ENCODE measurements at regions not wholly inside any gene's neighbourhood (a gene's known extent, or its start where the extent isn't known, plus 50 kb on each side); places are given as distances from the start of the nearest gene placed in this dataset.

DNA sequence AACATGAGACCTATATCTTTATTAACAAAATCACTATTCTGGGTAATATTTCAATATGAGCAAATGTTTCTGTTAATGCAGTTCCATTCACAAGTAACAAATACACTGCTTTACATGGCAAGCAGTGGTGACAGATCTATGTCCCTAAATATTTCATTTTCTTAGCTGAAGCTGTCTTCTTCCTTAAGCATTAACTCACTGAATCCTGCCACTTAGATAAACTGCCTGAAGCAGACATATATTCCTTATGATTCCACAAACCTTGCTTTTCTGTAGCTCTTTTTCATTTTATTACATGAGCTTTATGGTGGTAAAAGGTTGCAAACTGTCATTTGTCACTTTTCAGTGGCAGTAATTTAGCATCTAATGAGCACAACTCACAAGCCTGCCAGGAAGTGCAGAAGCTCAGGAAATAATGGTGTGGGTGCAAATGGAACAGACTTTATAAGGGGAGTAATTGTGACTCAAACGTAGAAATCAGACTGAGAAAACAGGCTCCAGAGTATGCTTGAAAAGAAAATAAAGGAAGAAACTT lies 217.2 kb downstream of the XPNPEP1 start:
- DNase-seq (ENCODE audit: low spot score), result no peak
- TF ChIP-seq CTCF (IDR thresholded peaks at IDR 0.05; ENCODE audit: extremely low read depth, insufficient read depth, missing control alignments), result no peak
- in situ Hi-C loops (cut with MboI; ENCODE audit: low pct_unique_long_range_greater_than_20kb, low sequenced_read_pairs, unreplicated experiment), result no loop called here

DNA sequence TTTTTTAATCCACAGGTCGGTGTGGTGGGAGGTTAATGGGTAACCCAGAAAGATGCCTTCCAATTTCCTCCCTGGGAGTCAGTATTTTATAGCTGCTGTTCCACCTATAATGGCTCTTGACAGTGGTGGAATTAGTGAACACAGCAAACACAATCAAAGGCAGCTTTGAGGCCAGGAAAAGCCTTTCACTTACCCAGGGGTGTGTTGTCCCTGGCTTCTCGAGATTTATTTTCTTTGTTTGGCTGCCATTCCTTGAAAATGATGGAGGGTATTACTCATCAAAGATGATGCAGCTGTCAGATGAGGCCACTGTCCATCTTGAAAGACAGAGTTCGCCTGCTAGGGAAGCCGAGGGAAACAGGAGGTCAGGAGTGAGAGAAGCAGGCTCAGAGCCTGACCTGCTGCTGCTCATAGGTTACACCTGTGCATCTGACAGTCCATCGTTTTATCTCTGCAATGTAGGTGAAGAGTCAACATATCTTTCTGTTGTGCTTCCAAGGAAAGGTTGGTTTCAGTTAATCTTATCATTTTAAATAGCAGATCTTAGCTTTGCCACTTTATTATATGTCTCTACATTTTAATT lies 221.6 kb downstream of the XPNPEP1 start:
- in situ Hi-C loops (cut with MboI; ENCODE audit: low pct_unique_long_range_greater_than_20kb, low sequenced_read_pairs, unreplicated experiment), result no loop called here
- no peak for TF ChIP-seq CTCF (IDR thresholded peaks at IDR 0.05; ENCODE audit: extremely low read depth, insufficient read depth, missing control alignments)
- no peak for DNase-seq (ENCODE audit: low spot score)

DNA sequence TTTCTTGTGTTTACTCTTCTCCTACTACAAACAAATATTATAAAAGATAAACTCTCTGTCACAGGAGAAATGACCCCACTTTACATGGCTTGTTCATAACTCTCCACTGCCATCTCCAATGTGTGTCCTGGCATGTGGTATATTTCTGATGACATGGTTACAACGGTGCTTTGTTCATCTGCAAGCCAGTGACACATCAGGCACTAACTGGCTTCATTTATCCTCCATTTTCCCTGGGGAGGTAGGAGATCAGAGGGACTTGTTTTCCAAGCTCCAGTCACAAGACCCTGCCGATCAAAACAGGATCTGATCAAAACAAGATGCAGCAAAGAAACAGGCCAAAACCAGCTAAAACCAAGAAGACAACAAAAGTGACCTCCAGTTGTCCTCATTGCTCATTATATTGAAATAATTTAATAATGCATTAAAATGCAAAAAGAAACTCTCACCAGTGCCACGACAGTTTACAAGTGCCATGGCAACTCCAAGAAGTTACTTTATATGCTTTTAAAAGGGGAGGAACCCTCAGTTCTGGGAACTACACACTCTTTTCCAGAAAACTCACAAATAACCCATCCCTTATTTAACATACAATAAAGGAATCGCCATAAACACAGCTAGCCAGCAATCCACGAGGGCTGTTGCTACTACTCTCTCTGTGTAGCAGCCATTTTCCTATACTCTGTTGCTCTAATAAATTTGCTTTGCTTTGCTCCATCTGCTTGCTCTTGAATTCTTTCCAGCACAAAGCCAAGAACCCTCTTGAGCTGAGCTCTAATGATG lies 224.2 kb downstream of the XPNPEP1 start:
- no peak for TF ChIP-seq CTCF (IDR thresholded peaks at IDR 0.05; ENCODE audit: extremely low read depth, insufficient read depth, missing control alignments)
- in situ Hi-C loops (cut with MboI; ENCODE audit: low pct_unique_long_range_greater_than_20kb, low sequenced_read_pairs, unreplicated experiment), result no loop called here
- no peak for DNase-seq (ENCODE audit: low spot score)

- no peak for DNase-seq (ENCODE audit: low spot score)
- in situ Hi-C loops (cut with MboI; ENCODE audit: low pct_unique_long_range_greater_than_20kb, low sequenced_read_pairs, unreplicated experiment), result no loop called here
- TF ChIP-seq CTCF (IDR thresholded peaks at IDR 0.05; ENCODE audit: extremely low read depth, insufficient read depth, missing control alignments), result no peak
These were observed 225.2 kb downstream of the XPNPEP1 start for GRCh38 chr10:109698086-109698485.

- no peak for DNase-seq (ENCODE audit: low spot score)
- TF ChIP-seq CTCF (IDR thresholded peaks at IDR 0.05; ENCODE audit: extremely low read depth, insufficient read depth, missing control alignments), result no peak
- in situ Hi-C loops (cut with MboI; ENCODE audit: low pct_unique_long_range_greater_than_20kb, low sequenced_read_pairs, unreplicated experiment), result no loop called here
These were observed 226.1 kb downstream of the XPNPEP1 start for GRCh38 chr10:109696981-109697775.

DNA sequence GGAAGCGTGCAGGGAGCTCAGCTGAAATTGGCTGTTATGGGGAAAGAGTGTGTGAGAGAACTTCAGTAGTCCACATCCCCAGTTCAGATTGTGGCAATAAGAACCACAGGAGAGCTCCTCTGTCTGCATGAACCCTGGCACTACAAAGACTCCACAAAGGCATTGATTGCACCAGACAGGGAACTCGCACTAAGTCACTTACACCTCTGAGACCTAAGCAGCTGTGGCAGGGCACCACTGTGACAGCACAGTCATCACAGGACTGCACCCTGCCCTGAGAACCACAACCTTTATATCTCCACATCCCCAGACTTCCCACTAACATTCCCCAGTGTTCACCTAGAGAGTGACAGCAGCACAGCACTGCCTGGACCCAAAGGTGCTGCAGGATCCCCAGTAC lies 226.8 kb downstream of the XPNPEP1 start:
- in situ Hi-C loops (cut with MboI; ENCODE audit: low pct_unique_long_range_greater_than_20kb, low sequenced_read_pairs, unreplicated experiment), result no loop called here
- DNase-seq (ENCODE audit: low spot score), result no peak
- no peak for TF ChIP-seq CTCF (IDR thresholded peaks at IDR 0.05; ENCODE audit: extremely low read depth, insufficient read depth, missing control alignments)
